SK-N-MC (cell line): ENCODE measurements at regions not wholly inside any gene's neighbourhood (a gene's known extent, or its start where the extent isn't known, plus 50 kb on each side); places are given as distances from the start of the nearest gene placed in this dataset.

Source experiments
- EZH2 ChIP-seq: fragments of 200-600 bp; sonication (generic); IDR thresholded peaks from one replicate; pipeline ENCODE4 v1.6.1; 2017; ENCODE audit warnings: antibody characterized with exemption
- POLR2AphosphoS5 ChIP-seq: IDR thresholded peaks from 2 replicates; pipeline ENCODE4 v1.6.1; 2012; ENCODE audit warnings: mild to moderate bottlenecking, low read depth, low read length, borderline replicate concordance

GRCh38 chr2:224645722-224646121, 60.6 kb upstream of the CUL3 start:
- TF ChIP-seq EZH2 (no peak), POLR2AphosphoS5 (no peak)
